GM12865 (cell line): ENCODE measurements at regions not wholly inside any gene's neighbourhood (a gene's known extent, or its start where the extent isn't known, plus 50 kb on each side); places are given as distances from the start of the nearest gene placed in this dataset.

Experiments
- DNase-seq: peaks from one replicate; pipeline ENCODE4 v3.0.0; 2010; ENCODE audit warnings: low read depth
- H3K4me3 ChIP-seq: 2 replicates; pipeline ENCODE4 v1.5.1; 2011; ENCODE audit warnings: mild to moderate bottlenecking, low read depth, low read length, control low read depth
- CTCF ChIP-seq: IDR thresholded peaks from 2 replicates; pipeline ENCODE4 v1.5.1; 2011; ENCODE audit warnings: low read length, control low read depth, low read depth, inconsistent platforms; ENCODE audit not compliant: insufficient read depth; ENCODE audit errors: missing control alignments

DNA sequence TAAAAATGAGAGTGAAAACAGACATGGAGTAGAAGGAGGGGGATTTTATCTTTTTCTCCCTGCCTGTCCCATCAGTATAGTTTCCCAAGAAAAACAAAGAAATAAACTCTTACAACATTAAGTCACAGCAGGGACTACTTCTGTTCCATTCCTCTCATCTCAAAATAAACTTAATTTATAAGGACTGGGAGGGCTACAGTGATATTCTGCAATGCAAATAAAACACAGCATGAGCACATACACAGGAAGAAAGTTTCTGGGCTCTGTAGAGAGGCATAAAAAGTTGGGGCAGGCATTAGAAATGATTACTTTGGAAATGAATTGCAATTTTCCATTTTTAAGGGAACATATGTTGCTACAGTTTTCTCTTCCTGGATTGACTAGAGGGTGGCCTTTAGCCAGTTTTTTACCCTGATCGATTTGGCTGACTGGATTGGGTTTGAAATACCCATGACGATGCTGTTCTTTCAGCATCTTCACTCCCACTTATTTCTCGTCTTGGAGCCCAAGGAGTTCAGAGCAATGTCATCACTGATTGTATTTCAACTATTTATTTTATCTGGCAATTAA, 157.1 kb downstream of the ACTR3 start:
- H3K4me3 ChIP-seq: no peak overlapping the region
- DNase-seq: no peak
- no peak for TF ChIP-seq CTCF

GRCh38 chr2:114049280-114049679, 159.4 kb downstream of the ACTR3 start:
- TF ChIP-seq CTCF: no peak
- no peak overlapping the region for H3K4me3 ChIP-seq
- no peak for DNase-seq

- DNase-seq: no peak
- TF ChIP-seq CTCF: no peak
- no peak overlapping the region for H3K4me3 ChIP-seq
These were observed 159.9 kb downstream of the ACTR3 start for GRCh38 chr2:114049826-114050225.

DNA sequence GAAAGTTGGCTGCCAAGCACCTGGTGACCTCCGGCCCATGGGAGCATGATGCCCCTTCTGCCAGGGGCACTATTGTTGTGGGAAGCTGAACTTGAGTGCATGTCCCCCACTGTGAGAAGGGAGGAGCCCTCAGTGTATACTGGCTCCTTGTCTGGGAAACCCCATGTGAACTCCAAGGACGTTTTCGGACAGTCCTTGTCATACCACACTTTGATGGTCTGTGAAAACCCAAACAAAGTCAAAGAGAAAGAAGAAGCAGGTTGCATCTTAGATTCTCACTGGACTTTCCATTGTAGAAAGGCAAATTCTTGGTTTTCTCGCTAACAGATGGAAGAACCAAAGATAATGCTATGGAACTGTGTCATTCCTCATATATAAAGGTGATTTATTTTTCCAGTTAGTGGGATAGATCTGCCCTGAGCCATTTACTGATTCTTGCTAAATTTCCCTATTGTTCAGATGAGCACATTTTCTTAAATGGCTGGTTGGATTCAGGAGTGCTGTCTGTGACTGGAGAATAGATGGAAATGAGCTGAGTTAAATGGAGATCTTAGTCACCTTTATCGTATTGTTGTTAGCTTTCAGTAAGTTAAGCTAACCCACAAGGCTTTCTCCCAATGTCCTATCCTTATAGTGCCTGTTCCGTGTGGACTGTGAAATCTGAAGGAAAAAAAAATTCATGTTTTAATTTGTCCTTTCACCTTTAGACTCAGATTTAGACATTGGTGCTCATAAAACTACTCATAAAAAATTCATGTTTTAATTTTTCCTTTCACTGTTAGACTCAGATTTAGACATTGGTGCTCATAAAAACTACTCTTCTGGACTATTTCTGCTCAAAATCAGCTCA, 166.6 kb downstream of the ACTR3 start:
- TF ChIP-seq CTCF: no peak
- DNase-seq: peak; percentile 44
- H3K4me3 ChIP-seq: no peak overlapping the region

DNA sequence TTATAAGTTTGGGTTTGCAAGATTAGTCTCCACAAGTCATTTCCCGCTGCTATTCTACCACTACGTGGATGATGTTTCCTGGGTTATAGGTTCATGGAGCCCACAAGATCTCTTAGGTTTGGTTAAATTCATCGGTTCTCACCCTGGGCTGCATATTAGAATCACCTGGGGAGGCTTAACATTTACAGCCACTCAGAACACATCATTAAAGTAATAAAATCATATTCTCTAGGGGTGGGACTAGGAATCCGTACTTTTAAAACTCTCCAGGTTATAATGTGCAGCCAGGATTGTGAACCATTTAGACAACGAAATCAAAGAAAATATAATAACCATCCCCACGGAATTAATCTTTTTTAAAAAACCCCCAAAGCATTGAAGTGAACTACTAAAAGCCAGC, 167.7 kb downstream of the ACTR3 start:
- H3K4me3 ChIP-seq: no peak overlapping the region
- no peak for DNase-seq
- TF ChIP-seq CTCF: no peak

DNA sequence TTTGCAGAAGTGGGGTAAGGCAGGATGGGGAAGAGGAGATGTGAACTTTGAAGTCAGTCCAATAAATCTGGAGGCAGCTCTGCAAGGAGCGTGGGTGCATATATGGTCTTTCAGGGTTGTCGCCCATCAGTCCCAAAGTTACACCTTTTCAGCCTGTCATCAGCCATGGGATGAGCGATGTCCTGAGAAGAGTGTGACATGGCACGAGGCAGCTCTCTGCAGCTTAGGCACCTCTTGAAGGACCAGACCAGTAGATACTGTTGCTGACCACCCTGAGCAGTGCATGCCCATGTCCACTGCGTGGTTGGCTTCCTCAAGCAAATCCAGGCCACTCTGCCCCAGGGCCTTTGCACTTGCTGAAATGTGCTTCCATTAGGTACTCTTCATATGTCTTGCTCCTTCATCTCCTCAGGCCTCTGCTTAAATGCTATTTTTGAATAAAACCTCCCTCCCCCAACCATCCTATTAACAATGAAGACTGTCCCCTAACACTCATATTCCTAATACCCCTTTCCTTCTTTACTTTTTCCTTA, 171.7 kb downstream of the ACTR3 start:
- no peak overlapping the region for H3K4me3 ChIP-seq
- DNase-seq: no peak
- no peak for TF ChIP-seq CTCF
